ENCODE measurements at regions not wholly inside any gene's neighbourhood (a gene's known extent, or its start where the extent isn't known, plus 50 kb on each side); places are given as distances from the start of the nearest gene placed in this dataset.

GRCh38 chr16:63516394-63516793 is 1480.2 kb upstream of the CDH8 start:
- TF ChIP-seq POLR2AphosphoS5 (IDR thresholded peaks at IDR 0.05), result no peak
- TF ChIP-seq CTCF (IDR thresholded peaks at IDR 0.05), result no peak
- TF ChIP-seq EP300 (IDR thresholded peaks at IDR 0.05), result no peak
